ENCODE measurements at regions not wholly inside any gene's neighbourhood (a gene's known extent, or its start where the extent isn't known, plus 50 kb on each side); places are given as distances from the start of the nearest gene placed in this dataset.
"Not testable (repeated sequence)": the region's sequence is repeated elsewhere in the genome, so short reads cannot be mapped to it uniquely, and the experiment has no call there.

DNA sequence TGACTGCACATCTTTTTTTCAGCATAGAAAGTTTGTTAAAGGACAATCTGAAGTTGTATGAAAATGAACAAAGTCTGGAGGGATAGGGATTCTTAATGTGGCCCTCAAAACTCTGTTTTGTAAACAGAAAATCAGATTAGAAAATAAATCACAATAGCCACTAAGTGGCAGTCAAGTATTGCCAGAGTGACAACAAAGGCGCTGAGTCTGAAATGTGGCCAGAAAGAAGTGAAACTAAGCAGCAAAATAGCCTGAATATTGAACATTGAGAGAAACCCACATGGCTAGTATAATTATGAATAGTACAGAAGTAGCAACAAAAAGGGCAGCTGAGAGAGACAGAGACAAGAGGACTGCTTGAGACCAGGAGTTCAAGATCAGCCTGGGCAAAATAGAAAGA is 81.1 kb upstream of the CT45A1 start:
- in situ Hi-C loops (cut with HindIII; ENCODE audit: low pct_unique_long_range_greater_than_20kb, low sequenced_read_pairs) = no loop called here

GRCh38 chrX:135639066-135639780 is 74.2 kb upstream of the CT45A1 start:
- in situ Hi-C loops (cut with HindIII; ENCODE audit: low pct_unique_long_range_greater_than_20kb, low sequenced_read_pairs) = no loop called here
- no peak for DNase-seq (ENCODE audit: low read depth, low spot score)

More for the DNA sequence above, 81.1 kb upstream of the CT45A1 start:
- peak; percentile 1 for DNase-seq (ENCODE audit: low read depth, low spot score)

- in situ Hi-C loops (cut with HindIII; ENCODE audit: low pct_unique_long_range_greater_than_20kb, low sequenced_read_pairs) = no loop called here
- DNase-seq (ENCODE audit: low read depth, low spot score) = no peak
Observed at GRCh38 chrX:135643916-135644315, 69.5 kb upstream of the CT45A1 start.

DNA sequence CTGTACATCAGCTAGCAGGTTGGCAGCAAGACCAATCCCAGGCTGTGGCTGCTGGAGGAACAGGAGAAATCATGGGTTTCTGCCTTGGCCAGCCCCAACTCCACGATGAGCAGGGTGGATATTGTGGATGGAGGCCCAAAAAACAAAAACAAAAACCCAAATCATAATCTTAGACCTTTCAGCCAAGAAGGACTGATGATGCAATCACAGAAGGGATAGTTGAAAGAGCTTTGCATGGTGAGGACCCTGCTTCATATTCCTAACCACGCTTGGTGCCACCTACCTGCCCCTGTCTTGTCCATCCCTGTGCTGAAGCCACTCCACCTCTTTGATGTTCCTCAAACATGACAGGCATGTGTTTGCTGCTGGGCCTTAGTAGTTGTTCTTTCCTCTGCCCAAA is 68.8 kb upstream of the CT45A1 start:
- no peak for DNase-seq (ENCODE audit: low read depth, low spot score)
- in situ Hi-C loops (cut with HindIII; ENCODE audit: low pct_unique_long_range_greater_than_20kb, low sequenced_read_pairs) = no loop called here

- in situ Hi-C loops (cut with HindIII; ENCODE audit: low pct_unique_long_range_greater_than_20kb, low sequenced_read_pairs) = no loop called here
- no peak for DNase-seq (ENCODE audit: low read depth, low spot score)
Observed at GRCh38 chrX:135649029-135649428, 64.4 kb upstream of the CT45A1 start.

- no peak for DNase-seq (ENCODE audit: low read depth, low spot score)
- in situ Hi-C loops (cut with HindIII; ENCODE audit: low pct_unique_long_range_greater_than_20kb, low sequenced_read_pairs) = no loop called here
Observed at GRCh38 chrX:135649561-135649960, 63.9 kb upstream of the CT45A1 start.

GRCh38 chrX:135651647-135652295 is 61.7 kb upstream of the CT45A1 start:
- no peak for DNase-seq (ENCODE audit: low read depth, low spot score)
- in situ Hi-C loops (cut with HindIII; ENCODE audit: low pct_unique_long_range_greater_than_20kb, low sequenced_read_pairs) = no loop called here

- DNase-seq (ENCODE audit: low read depth, low spot score) = no peak
Observed at GRCh38 chrX:135652602-135653001, 60.8 kb upstream of the CT45A1 start.

DNA sequence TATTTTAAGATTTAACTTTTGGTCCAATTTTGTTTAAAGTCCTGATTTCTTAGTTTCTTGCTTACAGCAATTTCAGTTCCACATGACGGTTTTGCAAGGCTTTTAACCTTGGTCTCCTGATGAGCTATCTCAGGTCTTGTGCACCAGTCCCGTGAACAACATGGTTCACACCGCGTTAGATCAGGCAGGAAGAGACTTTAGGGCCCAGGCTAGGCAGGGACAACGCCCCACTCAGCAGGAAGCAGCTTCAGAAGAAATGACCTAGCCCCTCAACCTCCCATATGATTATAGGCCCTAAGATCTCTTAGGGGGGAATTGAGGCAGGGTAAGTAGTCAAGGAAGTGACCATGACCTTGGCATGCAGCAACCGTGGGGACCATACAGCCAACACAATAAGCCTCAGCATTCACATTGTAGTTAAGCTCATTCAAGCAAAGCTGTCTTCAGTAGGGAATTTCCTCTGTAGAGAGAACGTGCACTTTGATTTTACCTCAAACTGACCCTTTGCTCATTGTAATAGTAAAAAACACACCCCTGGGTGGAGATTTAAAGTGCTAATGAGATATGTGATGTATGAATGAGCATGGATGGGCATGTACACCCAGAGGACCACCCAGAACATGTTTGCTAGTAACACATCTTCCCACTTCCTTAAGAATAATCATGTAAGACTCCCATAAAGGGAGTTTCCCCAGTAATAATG is 55.3 kb upstream of the CT45A1 start:
- DNase-seq (ENCODE audit: low read depth, low spot score); in situ Hi-C loops (cut with HindIII; ENCODE audit: low pct_unique_long_range_greater_than_20kb, low sequenced_read_pairs): not testable (repeated sequence)

More at GRCh38 chrX:135652602-135653001, 60.8 kb upstream of the CT45A1 start:
- in situ Hi-C loops (cut with HindIII; ENCODE audit: low pct_unique_long_range_greater_than_20kb, low sequenced_read_pairs) = no loop called here
